Progenitor cell of endocrine pancreas (in vitro differentiated cells): ENCODE measurements at regions not wholly inside any gene's neighbourhood (a gene's known extent, or its start where the extent isn't known, plus 50 kb on each side); places are given as distances from the start of the nearest gene placed in this dataset.
A peak's percentile ranks its signal among the peaks of the same experiment; 100 is the strongest.
"Not testable (repeated sequence)": the region's sequence is repeated elsewhere in the genome, so short reads cannot be mapped to it uniquely, and the experiment has no call there.

ENCODE experiments used
- DNase-seq: peaks from one replicate; pipeline ENCODE4 v3.0.0; 2021; ENCODE audit warnings: low spot score; ENCODE audit not compliant: unreplicated experiment
- H3K27ac Mint-ChIP-seq: 2 replicates; pipeline ENCODE4 v1.8.0; 2021; ENCODE audit warnings: mild to moderate bottlenecking, moderate library complexity, mixed read lengths
- H3K27me3 Mint-ChIP-seq: 2 replicates; pipeline ENCODE4 v1.8.0; 2021; ENCODE audit warnings: mixed read lengths
- H3K36me3 Mint-ChIP-seq: 2 replicates; pipeline ENCODE4 v1.8.0; 2022; ENCODE audit warnings: mixed read lengths; ENCODE audit not compliant: insufficient read depth
- H3K4me1 Mint-ChIP-seq: 2 replicates; pipeline ENCODE4 v1.8.0; 2021; ENCODE audit warnings: low read depth, mixed read lengths
- H3K4me3 Mint-ChIP-seq: 2 replicates; pipeline ENCODE4 v1.8.0; 2021; ENCODE audit warnings: low read depth, mild to moderate bottlenecking, moderate library complexity, mixed read lengths
- H3K9me3 Mint-ChIP-seq: 2 replicates; pipeline ENCODE4 v1.8.0; 2021; ENCODE audit warnings: low read depth, mixed read lengths

GRCh38 chr21:6110716-6111343, 4410.6 kb upstream of the TPTE start:
- not testable (repeated sequence) for H3K36me3 Mint-ChIP-seq, H3K4me1 Mint-ChIP-seq, H3K9me3 Mint-ChIP-seq, H3K27me3 Mint-ChIP-seq, DNase-seq, H3K27ac Mint-ChIP-seq, H3K4me3 Mint-ChIP-seq

DNA sequence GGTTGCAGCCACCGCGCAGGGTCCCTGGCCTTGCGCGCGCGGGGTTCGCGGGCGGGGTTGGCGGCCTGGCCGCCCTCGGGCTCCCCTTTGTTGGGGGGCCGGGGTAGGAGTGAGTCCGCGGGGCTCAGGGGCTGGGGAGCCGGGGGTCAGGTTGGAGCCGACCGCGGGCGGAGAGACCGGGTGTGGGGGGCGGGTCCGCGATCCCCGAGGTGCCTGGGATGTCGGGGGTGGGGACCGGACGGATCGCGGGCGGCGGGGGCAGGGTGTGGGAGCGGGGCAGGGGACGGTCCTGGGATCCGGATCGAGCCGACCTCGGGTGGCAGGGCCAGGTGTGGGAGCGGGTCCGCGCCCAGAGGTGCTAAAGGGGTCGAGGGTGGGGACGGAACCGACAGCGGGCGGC, 4410.0 kb upstream of the TPTE start:
- not testable (repeated sequence) for H3K27ac Mint-ChIP-seq, H3K27me3 Mint-ChIP-seq, H3K9me3 Mint-ChIP-seq, H3K4me1 Mint-ChIP-seq, H3K36me3 Mint-ChIP-seq, H3K4me3 Mint-ChIP-seq
- DNase-seq: peak; percentile 9

DNA sequence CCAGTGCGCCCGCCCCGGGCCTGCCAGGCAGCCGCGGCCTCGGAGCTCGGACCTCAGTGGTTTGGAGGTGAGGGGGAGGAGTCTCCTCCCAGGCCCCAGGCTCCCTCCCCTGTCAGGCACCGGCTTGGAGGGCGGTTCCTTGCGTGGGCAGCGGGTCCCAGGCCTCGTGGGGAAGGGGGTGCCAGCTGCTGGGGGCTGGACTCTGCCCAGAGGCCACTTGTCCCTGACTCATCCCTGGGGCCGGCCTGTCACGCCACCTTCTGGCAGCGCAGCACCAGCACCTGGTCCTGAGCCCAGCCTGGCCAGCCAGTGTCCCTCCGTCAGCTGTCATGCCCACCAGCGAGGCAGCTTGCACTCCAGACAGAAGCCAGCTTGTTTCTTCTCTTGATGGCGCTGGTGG, 4403.0 kb upstream of the TPTE start:
- DNase-seq, H3K4me3 Mint-ChIP-seq, H3K4me1 Mint-ChIP-seq, H3K36me3 Mint-ChIP-seq, H3K27me3 Mint-ChIP-seq, H3K27ac Mint-ChIP-seq, H3K9me3 Mint-ChIP-seq: not testable (repeated sequence)

DNA sequence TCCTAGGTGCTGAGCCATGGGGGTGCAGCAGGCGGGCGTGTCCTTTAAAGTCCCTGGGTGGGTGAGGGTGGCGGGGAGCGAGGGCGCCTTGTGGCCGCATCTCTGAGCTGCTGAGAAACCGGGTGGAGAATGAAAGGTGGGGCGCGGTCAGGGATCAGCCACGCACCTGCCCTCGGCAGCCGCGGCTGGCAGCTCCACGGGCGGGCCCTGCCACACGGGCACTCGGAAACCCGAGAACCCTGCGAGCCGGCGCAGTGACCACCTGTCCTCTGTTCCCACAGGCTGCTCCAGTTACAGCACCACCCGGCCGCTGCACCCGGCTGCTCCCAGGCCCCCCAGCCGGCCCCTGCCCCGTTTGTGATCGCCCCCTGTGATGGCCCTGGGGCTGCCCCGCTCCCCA, 4400.5 kb upstream of the TPTE start:
- H3K27ac Mint-ChIP-seq, H3K4me3 Mint-ChIP-seq, H3K9me3 Mint-ChIP-seq, H3K36me3 Mint-ChIP-seq, DNase-seq, H3K27me3 Mint-ChIP-seq, H3K4me1 Mint-ChIP-seq: not testable (repeated sequence)

DNA sequence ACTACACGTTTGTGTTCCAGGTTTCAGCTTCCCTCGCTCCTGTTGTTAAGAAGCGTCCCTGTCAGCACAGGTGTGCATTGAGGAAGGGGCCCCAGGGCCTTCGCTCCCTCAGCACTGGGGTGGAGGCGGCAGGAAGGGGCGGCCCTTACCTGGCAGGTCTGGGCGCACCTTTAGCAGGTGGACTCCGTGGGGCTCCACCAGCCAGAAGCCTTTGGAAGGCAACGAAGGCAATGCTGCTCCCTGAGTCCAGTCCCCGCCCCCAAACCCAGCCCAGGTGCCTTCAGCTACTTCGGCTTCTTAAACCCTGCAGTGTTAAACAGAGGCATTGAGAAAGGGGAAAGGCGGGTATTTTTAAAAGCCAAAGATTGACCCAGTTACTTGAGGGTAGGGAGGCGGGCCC, 4398.8 kb upstream of the TPTE start:
- H3K27me3 Mint-ChIP-seq, DNase-seq, H3K9me3 Mint-ChIP-seq: not testable (repeated sequence)

GRCh38 chr21:6123224-6123623, 4398.2 kb upstream of the TPTE start:
- not testable (repeated sequence) for H3K36me3 Mint-ChIP-seq, H3K4me3 Mint-ChIP-seq, H3K27ac Mint-ChIP-seq, H3K27me3 Mint-ChIP-seq, H3K9me3 Mint-ChIP-seq, DNase-seq, H3K4me1 Mint-ChIP-seq

More for the DNA sequence above, 4398.8 kb upstream of the TPTE start:
- not testable (repeated sequence) for H3K4me3 Mint-ChIP-seq, H3K4me1 Mint-ChIP-seq, H3K27ac Mint-ChIP-seq, H3K36me3 Mint-ChIP-seq

- not testable (repeated sequence) for H3K36me3 Mint-ChIP-seq, H3K27ac Mint-ChIP-seq, H3K9me3 Mint-ChIP-seq, H3K4me3 Mint-ChIP-seq, DNase-seq, H3K4me1 Mint-ChIP-seq, H3K27me3 Mint-ChIP-seq
Observed at GRCh38 chr21:6125549-6126240, 4395.7 kb upstream of the TPTE start.

DNA sequence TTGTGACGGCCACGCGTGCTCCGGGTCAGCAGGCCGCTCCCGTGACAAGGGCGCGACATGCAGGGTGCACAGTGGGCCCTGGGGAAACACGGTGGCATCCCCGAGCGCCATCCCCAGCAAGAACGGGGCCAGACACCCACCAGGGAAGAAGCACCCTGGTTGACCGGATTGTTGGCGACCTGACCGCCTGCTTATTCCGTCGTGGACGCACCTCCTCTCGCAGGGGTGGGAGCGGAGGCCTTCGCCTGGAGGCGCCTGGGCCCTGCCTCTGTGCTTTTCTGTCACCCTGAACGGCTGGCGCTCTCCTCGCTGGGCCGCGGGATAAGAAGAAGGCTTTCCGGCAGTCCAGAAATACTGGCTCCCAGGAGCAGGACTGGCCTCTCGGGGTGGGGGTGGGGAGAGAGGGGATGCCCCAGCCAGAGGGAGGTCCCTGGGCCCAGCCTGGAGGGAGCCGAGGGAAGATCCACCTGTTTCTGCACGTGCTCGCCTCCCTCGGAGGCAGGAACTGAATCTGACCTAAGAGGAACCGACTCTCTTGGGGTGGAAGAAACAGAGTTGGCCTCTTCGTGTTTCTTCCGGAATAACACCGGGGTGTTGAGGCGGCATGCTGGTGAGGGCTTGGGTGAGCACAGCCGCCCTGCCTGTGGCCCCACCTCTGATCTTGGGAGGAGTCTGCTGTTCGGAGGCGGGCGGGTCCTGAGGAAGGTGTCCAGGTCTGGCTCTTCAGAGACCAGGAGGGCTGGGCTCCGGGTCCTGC, 4394.2 kb upstream of the TPTE start:
- H3K4me1 Mint-ChIP-seq, H3K27me3 Mint-ChIP-seq, H3K27ac Mint-ChIP-seq, DNase-seq, H3K4me3 Mint-ChIP-seq, H3K36me3 Mint-ChIP-seq, H3K9me3 Mint-ChIP-seq: not testable (repeated sequence)

GRCh38 chr21:6130734-6131133, 4390.6 kb upstream of the TPTE start:
- not testable (repeated sequence) for H3K4me1 Mint-ChIP-seq, H3K36me3 Mint-ChIP-seq, H3K27ac Mint-ChIP-seq, H3K9me3 Mint-ChIP-seq, H3K4me3 Mint-ChIP-seq, DNase-seq, H3K27me3 Mint-ChIP-seq

DNA sequence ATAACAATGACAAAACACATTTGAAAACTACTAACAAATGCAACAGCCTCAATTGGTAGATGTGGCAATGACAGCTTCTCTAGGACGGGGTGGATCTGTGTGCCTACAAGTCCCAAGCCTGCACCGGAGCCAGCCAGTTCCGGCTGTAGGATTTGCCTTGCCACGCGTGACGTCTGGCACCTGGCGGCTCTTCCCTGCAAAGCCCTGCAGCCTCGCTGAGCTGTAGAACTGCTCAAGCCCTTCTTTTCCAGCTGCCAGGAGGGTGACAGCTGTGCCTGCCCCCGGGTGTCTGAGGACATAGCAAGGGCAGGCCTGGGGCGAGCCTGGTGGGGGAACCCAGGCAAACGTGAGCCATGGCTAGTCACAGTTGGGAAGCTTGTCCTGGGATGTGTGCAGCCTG, 4388.0 kb upstream of the TPTE start:
- not testable (repeated sequence) for H3K36me3 Mint-ChIP-seq, H3K4me3 Mint-ChIP-seq, H3K27ac Mint-ChIP-seq, H3K4me1 Mint-ChIP-seq, DNase-seq, H3K27me3 Mint-ChIP-seq, H3K9me3 Mint-ChIP-seq

GRCh38 chr21:6133852-6134630, 4387.3 kb upstream of the TPTE start:
- DNase-seq, H3K36me3 Mint-ChIP-seq, H3K27ac Mint-ChIP-seq, H3K4me1 Mint-ChIP-seq, H3K9me3 Mint-ChIP-seq, H3K27me3 Mint-ChIP-seq, H3K4me3 Mint-ChIP-seq: not testable (repeated sequence)

- H3K4me3 Mint-ChIP-seq, H3K27ac Mint-ChIP-seq, H3K27me3 Mint-ChIP-seq, H3K9me3 Mint-ChIP-seq, H3K4me1 Mint-ChIP-seq, DNase-seq, H3K36me3 Mint-ChIP-seq: not testable (repeated sequence)
Observed at GRCh38 chr21:6136732-6137131, 4384.7 kb upstream of the TPTE start.
